Natural killer cell (primary cell): ENCODE measurements at regions not wholly inside any gene's neighbourhood (a gene's known extent, or its start where the extent isn't known, plus 50 kb on each side); places are given as distances from the start of the nearest gene placed in this dataset.

Experiments
- ATAC-seq, 3 donors: fragments of 150-1000 bp in 2 of 3; fragments of 200-7000 bp in 1 of 3; cut with Tn5 transposase; 1 replicate in 1 of 3; 2 replicates in 2 of 3; pipeline ENCODE4 v1.10.0; 2021; ENCODE audit warnings: mild to moderate bottlenecking in 2 of 3, moderate library complexity in 2 of 3
- DNase-seq, 2 donors: peaks; one replicate each; pipeline versions ENCODE4 v3.0.0 to v3.0.0-alpha.2; 2013 to 2021; ENCODE audit warnings: mixed read lengths in 1 of 2
- H3K27ac ChIP-seq: one replicate; pipeline ENCODE4 v1.5.1; 2013; ENCODE audit warnings: mild to moderate bottlenecking, low read length
- H3K27me3 ChIP-seq: one replicate; pipeline ENCODE4 v1.6.1; 2013; ENCODE audit warnings: low read length; ENCODE audit not compliant: control insufficient read depth, insufficient read depth
- H3K36me3 ChIP-seq: one replicate; pipeline ENCODE4 v1.6.1; 2013; ENCODE audit warnings: low read length; ENCODE audit not compliant: control insufficient read depth, insufficient read depth
- H3K4me1 ChIP-seq: one replicate; pipeline ENCODE4 v1.6.1; 2013; ENCODE audit warnings: low read length; ENCODE audit not compliant: control insufficient read depth, insufficient read depth
- H3K4me3 ChIP-seq: one replicate; pipeline ENCODE4 v1.5.1; 2013; ENCODE audit warnings: low read length
- H3K9me3 ChIP-seq: one replicate; pipeline ENCODE4 v1.6.1; 2013; ENCODE audit warnings: low read length; ENCODE audit not compliant: control insufficient read depth, insufficient read depth
- H3K27ac Mint-ChIP-seq, 2 donors: one replicate each; pipeline ENCODE4 v1.8.0; 2022; ENCODE audit warnings: mild to moderate bottlenecking in 2 of 2, mixed read lengths in 2 of 2, moderate library complexity in 1 of 2
- H3K27me3 Mint-ChIP-seq, 2 donors: one replicate each; pipeline ENCODE4 v1.8.0; 2022; ENCODE audit warnings: low read depth in 2 of 2, mixed read lengths in 2 of 2
- H3K36me3 Mint-ChIP-seq: one replicate; pipeline ENCODE4 v1.8.0; 2022; ENCODE audit warnings: mixed read lengths
- H3K4me1 Mint-ChIP-seq, 2 donors: one replicate each; pipeline ENCODE4 v1.8.0; 2022; ENCODE audit warnings: mixed read lengths in 2 of 2
- H3K4me3 Mint-ChIP-seq: one replicate; pipeline ENCODE4 v1.8.0; 2022; ENCODE audit warnings: mild to moderate bottlenecking, moderate library complexity, mixed read lengths
- H3K9me3 Mint-ChIP-seq, 2 donors: one replicate each; pipeline ENCODE4 v1.8.0; 2022; ENCODE audit warnings: mixed read lengths in 2 of 2
- WGBS: methylation state at CpG from one replicate; pipeline ENCODE4 v1.1.7; 2013; ENCODE audit warnings: missing lambda C conversion rate; ENCODE audit not compliant: insufficient coverage; 5-methylcytosine and 5-hydroxymethylcytosine counted together
- intact Hi-C: fragments of 100-400 bp; cut with micrococcal nuclease; formaldehyde crosslinking; loops from one replicate; pipeline ENCODE4 v1.14.2; 2022
- TF ChIP-seq, protein P1 (sequence below): fragments of 200-600 bp; IDR thresholded peaks from one replicate; pipeline ENCODE4 v1.8.0; 2022; ENCODE audit warnings: antibody characterized with exemption

DNA sequence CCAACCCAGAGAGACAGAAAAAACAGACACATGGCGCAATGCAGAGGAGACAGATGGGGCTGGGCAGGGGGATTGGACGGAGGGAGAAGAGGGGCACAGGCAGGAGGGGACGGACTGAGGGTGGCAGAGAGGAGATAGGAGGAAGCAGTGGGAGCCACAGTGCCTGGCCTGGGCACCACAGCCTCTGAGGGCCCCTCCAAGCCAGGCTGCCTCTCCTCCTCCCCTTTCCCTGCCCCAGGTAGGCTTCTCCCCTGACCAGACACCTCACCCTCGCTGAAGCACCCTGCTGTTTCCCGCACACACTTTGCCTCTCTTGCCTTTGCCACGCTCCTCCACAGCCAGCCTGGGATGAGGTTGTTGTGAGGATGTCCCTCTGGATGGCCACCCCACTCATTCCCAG is 84.0 kb upstream of the PRR20G start:
- 70% methylated on average over 5 of the region's 6 CpGs for WGBS
- ATAC-seq = no peak

DNA sequence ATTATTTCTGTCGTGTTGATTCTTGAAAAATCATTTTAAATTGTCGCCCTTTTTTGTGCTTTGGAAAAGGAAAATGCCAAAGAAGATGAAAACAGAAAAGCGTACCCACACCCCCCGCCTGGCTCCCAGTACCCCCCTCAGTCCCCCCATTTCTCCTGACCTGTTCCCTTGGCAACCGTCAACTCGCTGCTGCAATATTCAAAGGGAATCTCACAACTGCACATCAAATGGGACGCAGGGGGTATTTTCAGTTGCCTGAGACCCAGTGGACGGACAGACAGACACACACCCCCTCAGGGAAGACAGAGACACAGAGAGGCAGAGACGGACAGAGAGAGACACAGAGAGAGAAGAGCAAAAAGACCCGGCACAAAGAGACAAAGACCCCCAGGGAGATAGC is 83.5 kb upstream of the PRR20G start:
- Mint-ChIP-seq H3K4me3 (no peak overlapping the region), H3K9me3 (no peaks in the 10 kb centered on the region), H3K27me3 (peaks cover 7 to 8% of the 10 kb centered on the region in 2 donors), H3K36me3 (no peaks in the 10 kb centered on the region), H3K27ac (no peak overlapping the region), H3K4me1 (no peaks in the 10 kb centered on the region)
- no peaks in the 10 kb centered on the region for H3K36me3 ChIP-seq
- intact Hi-C loops = no loop called here
- TF ChIP-seq, protein P1, sequence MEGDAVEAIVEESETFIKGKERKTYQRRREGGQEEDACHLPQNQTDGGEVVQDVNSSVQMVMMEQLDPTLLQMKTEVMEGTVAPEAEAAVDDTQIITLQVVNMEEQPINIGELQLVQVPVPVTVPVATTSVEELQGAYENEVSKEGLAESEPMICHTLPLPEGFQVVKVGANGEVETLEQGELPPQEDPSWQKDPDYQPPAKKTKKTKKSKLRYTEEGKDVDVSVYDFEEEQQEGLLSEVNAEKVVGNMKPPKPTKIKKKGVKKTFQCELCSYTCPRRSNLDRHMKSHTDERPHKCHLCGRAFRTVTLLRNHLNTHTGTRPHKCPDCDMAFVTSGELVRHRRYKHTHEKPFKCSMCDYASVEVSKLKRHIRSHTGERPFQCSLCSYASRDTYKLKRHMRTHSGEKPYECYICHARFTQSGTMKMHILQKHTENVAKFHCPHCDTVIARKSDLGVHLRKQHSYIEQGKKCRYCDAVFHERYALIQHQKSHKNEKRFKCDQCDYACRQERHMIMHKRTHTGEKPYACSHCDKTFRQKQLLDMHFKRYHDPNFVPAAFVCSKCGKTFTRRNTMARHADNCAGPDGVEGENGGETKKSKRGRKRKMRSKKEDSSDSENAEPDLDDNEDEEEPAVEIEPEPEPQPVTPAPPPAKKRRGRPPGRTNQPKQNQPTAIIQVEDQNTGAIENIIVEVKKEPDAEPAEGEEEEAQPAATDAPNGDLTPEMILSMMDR = no peak
- no peak overlapping the region for H3K27ac ChIP-seq
- H3K4me1 ChIP-seq = no peaks in the 10 kb centered on the region
- peaks cover 4% of the 10 kb centered on the region for H3K9me3 ChIP-seq
- DNase-seq (no peak), ATAC-seq (no peak)
- H3K27me3 ChIP-seq = no peaks in the 10 kb centered on the region
- WGBS = 70% methylated on average over 10 of the region's 10 CpGs
- no peak overlapping the region for H3K4me3 ChIP-seq

More for the DNA sequence above, 84.0 kb upstream of the PRR20G start:
- Mint-ChIP-seq H3K4me1 (no peaks in the 10 kb centered on the region), H3K27ac (no peak overlapping the region), H3K9me3 (no peaks in the 10 kb centered on the region), H3K27me3 (peaks cover 1 to 9% of the 10 kb centered on the region in 2 donors), H3K36me3 (no peaks in the 10 kb centered on the region), H3K4me3 (no peak overlapping the region)
- H3K36me3 ChIP-seq = no peaks in the 10 kb centered on the region
- no peaks in the 10 kb centered on the region for H3K27me3 ChIP-seq
- H3K4me3 ChIP-seq = no peak overlapping the region
- H3K9me3 ChIP-seq = peaks cover 5% of the 10 kb centered on the region
- TF ChIP-seq, protein P1 = no peak
- no peak for DNase-seq
- H3K27ac ChIP-seq = no peak overlapping the region
- H3K4me1 ChIP-seq = no peaks in the 10 kb centered on the region
- intact Hi-C loops = no loop called here

DNA sequence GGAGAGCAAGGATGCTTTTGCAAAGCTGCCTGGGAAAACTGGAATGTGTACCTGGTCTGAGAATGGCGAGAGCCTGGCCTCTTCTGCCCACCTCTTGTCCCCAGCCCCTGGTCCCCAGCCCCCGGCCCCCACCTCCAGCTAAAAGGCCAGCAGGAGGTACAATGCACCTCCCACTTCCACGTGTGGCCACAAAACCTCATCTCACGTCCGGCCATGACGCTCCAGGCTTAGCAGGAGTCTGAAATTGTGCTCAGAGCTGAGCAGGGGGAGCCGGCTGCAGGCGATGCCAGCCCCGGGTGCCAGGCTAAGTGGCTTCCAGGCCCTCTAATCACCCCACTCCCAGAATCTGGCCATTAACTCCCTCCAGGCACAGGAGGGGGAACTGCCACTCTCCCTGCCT is 83.1 kb upstream of the PRR20G start:
- intact Hi-C loops = no loop called here
- no peak overlapping the region for H3K4me3 Mint-ChIP-seq

More for the DNA sequence above, 83.1 kb upstream of the PRR20G start:
- no peak overlapping the region for H3K27ac Mint-ChIP-seq
- no peaks in the 10 kb centered on the region for H3K36me3 Mint-ChIP-seq
- H3K36me3 ChIP-seq = no peaks in the 10 kb centered on the region
- H3K4me3 ChIP-seq = no peak overlapping the region
- H3K27me3 Mint-ChIP-seq = peaks cover 8 to 11% of the 10 kb centered on the region in 2 donors
- H3K9me3 ChIP-seq = no peaks in the 10 kb centered on the region
- ATAC-seq (no peak), DNase-seq (no peak)
- H3K27ac ChIP-seq = no peak overlapping the region
- H3K4me1 ChIP-seq = no peaks in the 10 kb centered on the region
- no peaks in the 10 kb centered on the region for H3K27me3 ChIP-seq
- 18% methylated on average over 9 of the region's 9 CpGs for WGBS
- TF ChIP-seq, protein P1 = no peak
- H3K9me3 Mint-ChIP-seq = no peaks in the 10 kb centered on the region
- H3K4me1 Mint-ChIP-seq = no peaks in the 10 kb centered on the region
